Right renal cortex interstitium (tissue), 3 donors: ENCODE measurements at regions not wholly inside any gene's neighbourhood (a gene's known extent, or its start where the extent isn't known, plus 50 kb on each side); places are given as distances from the start of the nearest gene placed in this dataset.

Source experiments
- DNase-seq, 3 donors: peaks; one replicate each; pipeline ENCODE4 v3.0.0-alpha.2; 2013; ENCODE audit warnings: low read depth in 3 of 3, low spot score in 2 of 3

- DNase-seq, result no peak
These were observed 353.1 kb downstream of the EFNB2 start for GRCh38 chr13:106182404-106182803.

- no peak for DNase-seq
These were observed 356.6 kb downstream of the EFNB2 start for GRCh38 chr13:106178816-106179215.

GRCh38 chr13:106177146-106177545 lies 358.3 kb downstream of the EFNB2 start:
- DNase-seq, result no peak

- no peak for DNase-seq
These were observed 359.3 kb downstream of the EFNB2 start for GRCh38 chr13:106176117-106176516.

- no peak for DNase-seq
These were observed 361.4 kb downstream of the EFNB2 start for GRCh38 chr13:106173891-106174610.

- DNase-seq, result peak in 1 of 3 donors; percentile 71
These were observed 362.1 kb downstream of the EFNB2 start for GRCh38 chr13:106173346-106173745.

GRCh38 chr13:106172176-106172905 lies 363.1 kb downstream of the EFNB2 start:
- no peak for DNase-seq

- DNase-seq, result no peak
These were observed 372.0 kb downstream of the EFNB2 start for GRCh38 chr13:106163426-106163825.

- no peak for DNase-seq
These were observed 374.3 kb downstream of the EFNB2 start for GRCh38 chr13:106161146-106161545.

- no peak for DNase-seq
These were observed 375.9 kb downstream of the EFNB2 start for GRCh38 chr13:106159295-106160195.

- no peak for DNase-seq
These were observed 379.0 kb downstream of the EFNB2 start for GRCh38 chr13:106156468-106156867.

- DNase-seq, result no peak
These were observed 380.1 kb downstream of the EFNB2 start for GRCh38 chr13:106155411-106155810.

GRCh38 chr13:106153876-106154275 lies 381.6 kb downstream of the EFNB2 start:
- no peak for DNase-seq

GRCh38 chr13:106153041-106153440 lies 382.4 kb downstream of the EFNB2 start:
- no peak for DNase-seq

- DNase-seq, result no peak
These were observed 383.4 kb downstream of the EFNB2 start for GRCh38 chr13:106152047-106152446.

- DNase-seq, result no peak
These were observed 384.3 kb downstream of the EFNB2 start for GRCh38 chr13:106151056-106151699.

GRCh38 chr13:106145997-106146864 lies 389.2 kb downstream of the EFNB2 start:
- no peak for DNase-seq

GRCh38 chr13:106145070-106145469 lies 390.4 kb downstream of the EFNB2 start:
- DNase-seq, result no peak

- DNase-seq, result peak in 2 of 3 donors; percentile 23 to 24
These were observed 391.3 kb downstream of the EFNB2 start for GRCh38 chr13:106143930-106144709.
